SK-N-MC (cell line): ENCODE measurements at regions not wholly inside any gene's neighbourhood (a gene's known extent, or its start where the extent isn't known, plus 50 kb on each side); places are given as distances from the start of the nearest gene placed in this dataset.

Source experiments
- EZH2 ChIP-seq: fragments of 200-600 bp; sonication (generic); IDR thresholded peaks from one replicate; pipeline ENCODE4 v1.6.1; 2017; ENCODE audit warnings: antibody characterized with exemption
- POLR2AphosphoS5 ChIP-seq: IDR thresholded peaks from 2 replicates; pipeline ENCODE4 v1.6.1; 2012; ENCODE audit warnings: mild to moderate bottlenecking, low read depth, low read length, borderline replicate concordance

DNA sequence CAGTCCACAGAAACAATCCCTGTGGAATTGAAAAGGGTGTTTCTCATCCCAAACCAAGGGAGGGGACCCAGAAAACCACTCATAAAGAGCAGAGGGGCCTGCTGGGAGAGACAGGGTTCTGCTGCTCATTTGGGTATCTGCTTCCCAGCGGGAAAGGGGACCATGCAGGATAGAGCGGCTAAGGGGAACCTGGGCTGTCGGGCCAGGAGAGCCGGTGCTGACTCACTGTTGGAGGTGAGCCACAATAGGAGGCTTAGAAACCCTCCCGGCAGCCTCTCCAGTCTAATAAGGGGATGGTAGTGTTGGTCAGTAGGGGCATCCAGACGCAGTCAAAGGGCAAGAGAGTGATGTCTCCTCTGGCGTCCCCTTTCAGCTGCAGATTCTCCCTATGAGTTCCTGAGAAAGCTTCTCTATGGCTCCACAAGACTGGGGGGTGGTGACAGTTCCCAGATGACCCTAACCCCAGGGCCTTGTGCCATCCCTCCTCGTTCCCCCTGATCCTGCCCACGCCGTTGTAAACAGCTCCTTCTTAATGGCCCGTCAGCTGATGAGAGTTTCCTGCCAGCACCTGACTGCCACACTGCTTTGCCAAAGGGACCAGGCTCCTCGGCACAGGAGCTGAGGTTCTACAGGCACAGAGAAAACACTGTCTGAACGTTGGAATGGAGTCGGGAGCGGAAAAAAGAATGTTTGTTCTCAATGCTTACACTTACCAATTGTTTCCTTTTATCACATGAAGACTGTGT lies 646.1 kb upstream of the DEFB115 start:
- TF ChIP-seq EZH2 (no peak), POLR2AphosphoS5 (no peak)
